GM19372 (cell line): ENCODE measurements at regions not wholly inside any gene's neighbourhood (a gene's known extent, or its start where the extent isn't known, plus 50 kb on each side); places are given as distances from the start of the nearest gene placed in this dataset.
"Not testable (repeated sequence)": the region's sequence is repeated elsewhere in the genome, so short reads cannot be mapped to it uniquely, and the experiment has no call there.

Experiments used
- ATAC-seq: cut with Tn5 transposase; IDR thresholded peaks from one replicate; pipeline ENCODE4 v1.9.1; 2021; ENCODE audit warnings: mild to moderate bottlenecking, low read depth, moderate library complexity; ENCODE audit not compliant: unreplicated experiment

GRCh38 chr4:35021222-35021621 is 1223.1 kb downstream of the ARAP2 start:
- ATAC-seq: not testable (repeated sequence)

DNA sequence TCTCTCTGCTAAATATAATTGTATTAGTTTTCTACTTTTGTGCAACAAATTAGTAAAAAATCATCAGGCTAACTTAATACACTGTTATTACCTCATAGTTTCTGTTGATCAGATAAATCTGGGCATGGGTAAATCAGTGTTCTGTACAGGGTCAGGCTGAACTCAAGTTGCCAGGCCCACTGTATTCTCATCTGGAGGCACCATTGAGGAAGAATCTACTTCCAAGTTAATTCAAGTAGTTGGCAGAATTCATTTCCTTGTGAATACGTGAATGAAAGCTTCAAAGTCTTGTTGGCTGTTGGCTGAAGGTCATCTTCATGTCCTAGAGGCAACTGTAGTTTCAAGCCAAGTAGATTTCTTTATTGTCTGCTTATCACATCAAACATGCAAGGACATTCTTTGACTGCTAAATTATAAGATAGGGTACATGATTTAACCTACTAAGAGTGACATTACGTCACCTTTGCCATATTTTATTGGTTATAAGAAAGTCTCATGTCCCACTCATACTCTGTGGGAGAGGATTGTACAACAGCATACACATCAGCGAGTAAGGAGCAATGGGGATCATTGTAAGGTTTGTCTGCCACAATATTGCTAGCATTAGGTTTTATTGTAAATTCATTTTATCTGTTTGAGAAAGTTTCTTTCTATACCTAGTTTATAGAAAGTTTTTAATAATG is 1219.0 kb downstream of the ARAP2 start:
- no peak for ATAC-seq

DNA sequence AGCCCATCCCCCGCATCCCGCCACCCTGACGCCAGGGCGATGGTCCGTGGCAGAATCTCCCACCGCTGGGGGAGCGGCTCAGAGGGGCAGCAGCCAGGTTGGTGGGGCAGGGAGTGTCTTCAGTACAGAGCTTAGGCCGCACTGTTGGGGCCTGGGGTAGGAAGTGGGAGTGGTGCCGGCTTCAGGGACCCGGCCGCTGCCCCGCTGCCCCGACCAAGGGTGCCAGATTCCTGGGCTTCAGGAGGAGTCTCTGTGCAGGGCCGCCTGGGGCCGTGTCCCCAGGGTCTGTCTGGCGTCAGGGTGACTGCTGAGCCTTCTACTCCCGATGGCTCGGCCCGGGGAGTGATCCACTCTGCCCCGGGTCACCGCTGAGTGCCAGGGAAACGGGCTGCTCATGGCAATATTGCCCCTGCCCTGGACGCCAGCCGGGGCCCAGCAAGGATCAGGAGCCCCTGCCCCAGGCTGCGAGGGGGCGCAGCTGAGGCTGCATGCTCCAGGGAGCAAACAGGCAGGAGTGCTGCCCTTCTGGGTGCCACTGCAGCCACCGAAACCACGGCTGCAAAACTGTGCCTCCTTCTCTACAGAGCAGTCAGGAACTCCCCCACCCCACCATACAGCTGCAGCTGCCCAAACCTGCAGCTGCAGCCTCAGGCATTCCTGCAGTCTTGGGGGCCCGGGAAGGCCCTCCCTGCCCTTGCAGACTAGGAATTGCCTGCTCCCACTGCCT is 1206.1 kb downstream of the ARAP2 start:
- no peak for ATAC-seq

DNA sequence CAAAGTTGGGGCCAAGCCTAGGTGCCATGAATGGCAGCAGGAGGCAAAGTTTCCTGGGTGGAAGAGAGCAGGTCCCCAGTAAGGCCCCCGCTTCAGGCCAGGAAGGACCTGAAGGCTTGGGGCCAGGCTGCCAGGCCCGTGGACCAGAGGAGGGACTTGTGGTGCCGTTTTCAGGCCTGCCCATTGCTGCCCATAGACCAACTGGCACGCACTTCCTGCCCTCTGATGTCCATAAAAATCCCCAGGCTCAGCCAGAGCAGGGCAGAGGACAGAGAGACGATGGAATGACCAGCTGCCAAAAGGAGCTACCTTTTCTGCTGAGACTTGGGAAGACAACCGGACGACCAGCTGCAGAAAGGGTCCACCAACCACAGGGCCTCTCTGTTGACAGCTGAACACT is 1205.5 kb downstream of the ARAP2 start:
- ATAC-seq: no peak

- no peak for ATAC-seq
These were observed 1191.8 kb downstream of the ARAP2 start for GRCh38 chr4:35052546-35052945.

DNA sequence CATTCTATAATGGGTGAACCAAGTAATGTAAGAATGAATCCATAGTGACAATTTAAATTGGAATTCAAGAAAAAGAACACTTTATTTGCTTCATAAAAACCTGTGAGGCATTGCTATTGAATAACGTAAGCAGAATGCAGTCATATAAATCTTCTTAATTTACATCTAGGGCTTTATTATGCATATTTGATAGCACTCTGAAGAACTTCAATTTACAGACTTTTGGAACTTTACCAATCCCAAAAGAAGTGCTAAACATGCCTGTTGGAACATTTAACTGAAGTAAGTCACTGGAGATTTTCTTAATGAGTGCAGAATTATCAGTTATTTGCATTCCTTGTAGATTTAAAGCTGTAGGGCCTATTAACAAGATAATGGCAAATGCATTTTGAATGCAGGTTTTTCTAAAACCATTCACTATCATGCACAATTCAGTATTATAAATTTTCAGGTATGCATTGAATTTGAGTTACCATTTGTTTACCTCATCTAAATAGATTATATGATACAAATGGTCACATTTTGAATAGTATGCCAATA is 1181.2 kb downstream of the ARAP2 start:
- no peak for ATAC-seq

GRCh38 chr4:35066406-35066805 is 1177.9 kb downstream of the ARAP2 start:
- no peak for ATAC-seq

- ATAC-seq: no peak
These were observed 1163.5 kb downstream of the ARAP2 start for GRCh38 chr4:35080799-35081198.

DNA sequence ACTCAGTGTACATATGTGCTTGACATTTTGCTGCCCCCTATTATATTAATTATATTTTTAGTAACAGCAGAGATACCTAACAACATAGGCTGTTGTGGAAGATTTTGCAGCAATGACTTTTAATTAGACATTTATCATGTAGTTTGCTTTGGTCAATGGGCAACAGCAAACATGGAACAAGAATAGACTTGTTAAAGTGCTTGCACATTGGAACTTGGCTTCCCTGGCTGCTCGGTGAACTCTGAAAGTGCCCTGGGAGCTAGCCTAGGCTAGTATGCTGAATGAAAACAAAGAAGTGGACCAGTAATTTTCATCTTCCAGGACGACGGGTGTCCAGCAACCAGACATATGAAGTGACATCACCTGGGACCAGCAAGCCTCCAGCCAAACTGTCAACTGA is 1157.1 kb downstream of the ARAP2 start:
- ATAC-seq: no peak

DNA sequence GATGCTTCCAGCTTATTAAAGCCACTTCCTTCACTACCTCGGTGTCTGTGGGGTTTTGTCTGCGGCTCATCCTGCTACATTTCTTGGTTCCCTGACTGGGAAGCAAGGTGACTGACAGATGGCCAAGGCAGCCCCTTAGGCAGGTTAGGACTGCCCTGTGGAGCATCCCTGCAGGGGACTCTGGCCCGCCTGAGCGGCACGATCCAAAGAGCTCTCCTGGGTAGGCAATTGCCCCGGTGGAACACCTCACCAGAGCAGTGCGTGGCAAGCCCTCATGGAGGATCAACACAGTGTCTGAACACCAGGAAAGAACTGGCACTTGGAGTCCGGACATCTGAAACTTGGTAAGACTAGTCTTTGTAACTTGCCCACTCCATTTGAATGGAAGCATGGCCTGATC is 1143.4 kb downstream of the ARAP2 start:
- no peak for ATAC-seq

DNA sequence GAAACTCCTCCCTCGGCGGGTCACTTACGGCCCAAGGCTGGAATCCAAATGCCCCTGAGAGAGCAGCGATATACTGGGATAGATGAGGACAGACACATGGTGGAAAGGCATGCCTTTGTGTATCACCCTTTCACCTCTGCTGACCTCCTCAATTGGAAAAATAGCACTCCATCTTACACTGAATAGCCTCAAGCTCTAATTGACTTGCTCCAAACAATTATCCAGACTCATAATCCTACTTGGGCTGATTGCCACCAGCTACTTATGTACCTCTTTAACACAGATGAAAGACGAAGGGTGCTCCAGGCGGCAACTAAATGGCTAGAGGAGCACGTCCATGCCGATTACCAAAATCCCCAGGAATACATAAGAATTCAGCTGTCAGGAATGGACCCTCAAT is 1142.2 kb downstream of the ARAP2 start:
- ATAC-seq: no peak

GRCh38 chr4:35105486-35105885 is 1138.8 kb downstream of the ARAP2 start:
- ATAC-seq: no peak

DNA sequence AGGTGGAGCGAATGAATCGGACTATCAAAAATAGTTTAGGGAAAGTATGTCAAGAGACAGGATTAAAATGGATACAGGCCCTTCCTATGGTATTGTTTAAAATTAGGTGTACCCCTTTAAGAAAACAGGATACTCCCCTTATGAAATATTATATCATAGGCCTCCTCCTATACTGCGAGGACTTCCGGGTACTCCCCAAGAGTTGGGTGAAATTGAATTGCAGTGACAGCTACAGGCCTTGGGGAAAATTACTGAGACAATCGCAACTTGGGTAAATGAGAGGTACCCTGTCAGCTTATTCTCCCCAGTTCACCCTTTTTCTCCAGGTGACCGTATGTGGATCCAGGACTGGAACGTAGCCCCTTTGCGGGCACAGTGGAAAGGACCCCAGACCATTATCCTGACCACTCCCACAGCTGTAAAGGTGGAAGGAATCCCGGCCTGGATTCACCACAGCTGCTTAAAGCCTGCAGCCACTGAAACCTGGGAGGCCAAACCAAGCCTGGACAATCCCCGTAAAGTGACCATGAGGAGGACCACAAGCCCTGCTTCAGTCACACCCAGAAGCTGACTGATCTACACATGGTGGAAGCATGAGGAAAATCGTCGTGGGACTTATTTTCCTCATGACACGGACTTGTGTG is 1138.1 kb downstream of the ARAP2 start:
- ATAC-seq: no peak

GRCh38 chr4:35124106-35124505 is 1120.2 kb downstream of the ARAP2 start:
- no peak for ATAC-seq

- ATAC-seq: no peak
These were observed 1118.2 kb downstream of the ARAP2 start for GRCh38 chr4:35125995-35126712.

GRCh38 chr4:35138449-35138848 is 1105.9 kb downstream of the ARAP2 start:
- ATAC-seq: no peak

DNA sequence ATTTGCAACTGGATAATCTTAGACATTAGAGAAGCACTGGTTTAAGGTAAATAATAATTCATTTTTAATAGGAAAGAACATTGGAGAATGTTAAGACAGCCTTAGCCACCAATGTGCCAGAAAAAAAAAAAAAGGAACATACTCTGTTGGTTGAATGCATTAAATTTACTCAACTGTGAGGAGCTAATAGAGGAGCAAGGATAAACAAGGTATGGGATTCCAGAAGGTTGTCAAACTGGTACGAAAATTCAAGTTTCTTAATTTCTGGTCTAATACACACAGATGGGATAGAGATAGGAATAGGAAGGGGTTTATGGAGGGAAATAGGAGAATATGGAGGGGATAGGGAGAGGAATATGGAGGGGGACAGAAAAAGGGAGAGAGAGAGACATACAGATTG is 1096.6 kb downstream of the ARAP2 start:
- ATAC-seq: no peak

- no peak for ATAC-seq
These were observed 1092.3 kb downstream of the ARAP2 start for GRCh38 chr4:35151816-35152572.

DNA sequence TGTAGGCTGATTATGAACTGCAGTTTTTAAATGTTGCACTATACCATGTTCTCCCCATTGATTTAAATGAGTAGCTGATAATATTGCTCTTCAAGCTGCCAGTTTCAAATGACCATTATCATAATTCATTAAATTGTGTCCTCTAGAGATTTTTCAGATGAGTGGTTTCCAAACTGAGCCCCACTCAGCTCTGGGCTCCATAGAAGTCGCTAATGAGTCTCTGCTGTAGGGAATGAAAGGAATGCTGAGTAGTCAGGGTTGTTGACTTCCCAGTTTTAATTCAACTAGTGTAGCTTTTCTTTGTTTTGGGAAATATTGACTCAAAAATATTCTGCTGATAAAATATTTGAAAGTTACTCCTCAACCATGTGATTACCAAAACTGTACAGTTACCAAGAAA is 1081.1 kb downstream of the ARAP2 start:
- ATAC-seq: no peak

- no peak for ATAC-seq
These were observed 1080.3 kb downstream of the ARAP2 start for GRCh38 chr4:35164063-35164462.
